AG09309 (cell line): ENCODE measurements at regions not wholly inside any gene's neighbourhood (a gene's known extent, or its start where the extent isn't known, plus 50 kb on each side); places are given as distances from the start of the nearest gene placed in this dataset.

Experiments
- DNase-seq: peaks from one replicate; pipeline ENCODE4 v3.0.0-alpha.2; 2010; ENCODE audit warnings: low read depth
- H3K4me3 ChIP-seq: 2 replicates; pipeline ENCODE4 v1.5.1; 2011; ENCODE audit warnings: mild to moderate bottlenecking, low read depth, low read length, moderate library complexity; ENCODE audit not compliant: control insufficient read depth
- TF ChIP-seq, protein P1 (sequence below): IDR thresholded peaks from 2 replicates; pipeline ENCODE4 v1.5.1; 2011; ENCODE audit warnings: mild to moderate bottlenecking, low read depth, low read length, inconsistent platforms; ENCODE audit not compliant: insufficient read depth, control insufficient read depth; ENCODE audit errors: missing control alignments

DNA sequence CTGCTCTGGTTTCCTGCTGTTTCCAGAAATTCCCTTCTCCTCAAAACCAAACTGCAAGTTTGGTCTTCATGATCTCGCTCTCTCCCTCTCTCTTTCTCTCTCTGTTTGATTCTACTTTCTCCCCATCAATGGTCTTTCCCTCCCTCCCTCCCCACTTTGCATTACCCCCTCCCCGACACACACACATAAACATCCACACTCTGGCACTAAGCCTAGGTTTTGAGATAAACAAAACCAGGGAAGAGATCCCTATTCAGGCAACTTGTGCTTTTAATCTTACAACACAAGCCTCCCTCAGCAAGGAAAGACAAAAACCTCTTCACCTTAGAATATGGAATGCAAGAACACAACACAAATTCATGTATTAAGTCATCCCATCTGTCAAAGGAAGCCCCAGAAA, 73.5 kb upstream of the PTPRT start:
- no peak for DNase-seq
- H3K4me3 ChIP-seq = no peak overlapping the region
- TF ChIP-seq, protein P1, sequence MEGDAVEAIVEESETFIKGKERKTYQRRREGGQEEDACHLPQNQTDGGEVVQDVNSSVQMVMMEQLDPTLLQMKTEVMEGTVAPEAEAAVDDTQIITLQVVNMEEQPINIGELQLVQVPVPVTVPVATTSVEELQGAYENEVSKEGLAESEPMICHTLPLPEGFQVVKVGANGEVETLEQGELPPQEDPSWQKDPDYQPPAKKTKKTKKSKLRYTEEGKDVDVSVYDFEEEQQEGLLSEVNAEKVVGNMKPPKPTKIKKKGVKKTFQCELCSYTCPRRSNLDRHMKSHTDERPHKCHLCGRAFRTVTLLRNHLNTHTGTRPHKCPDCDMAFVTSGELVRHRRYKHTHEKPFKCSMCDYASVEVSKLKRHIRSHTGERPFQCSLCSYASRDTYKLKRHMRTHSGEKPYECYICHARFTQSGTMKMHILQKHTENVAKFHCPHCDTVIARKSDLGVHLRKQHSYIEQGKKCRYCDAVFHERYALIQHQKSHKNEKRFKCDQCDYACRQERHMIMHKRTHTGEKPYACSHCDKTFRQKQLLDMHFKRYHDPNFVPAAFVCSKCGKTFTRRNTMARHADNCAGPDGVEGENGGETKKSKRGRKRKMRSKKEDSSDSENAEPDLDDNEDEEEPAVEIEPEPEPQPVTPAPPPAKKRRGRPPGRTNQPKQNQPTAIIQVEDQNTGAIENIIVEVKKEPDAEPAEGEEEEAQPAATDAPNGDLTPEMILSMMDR = no peak

DNA sequence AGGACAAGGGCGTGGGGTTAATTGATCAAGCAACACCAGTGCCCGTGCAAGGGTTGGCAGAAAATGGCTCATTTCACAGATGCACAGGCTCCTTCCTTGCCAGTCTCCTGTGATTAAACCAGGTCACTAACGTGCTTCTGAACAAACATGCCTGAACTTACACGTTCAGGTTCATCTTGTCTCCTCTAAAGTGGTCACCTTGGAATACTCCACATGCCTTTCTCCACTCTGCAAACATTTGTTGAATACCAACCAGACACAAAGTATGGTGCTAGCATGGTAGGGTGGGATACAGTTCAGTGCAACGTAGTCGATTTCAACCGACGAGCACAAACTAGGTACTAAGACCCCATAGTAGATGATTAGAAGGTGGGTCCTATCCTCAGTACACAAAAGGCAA, 72.6 kb upstream of the PTPRT start:
- TF ChIP-seq, protein P1 = no peak
- no peak for DNase-seq
- no peak overlapping the region for H3K4me3 ChIP-seq

DNA sequence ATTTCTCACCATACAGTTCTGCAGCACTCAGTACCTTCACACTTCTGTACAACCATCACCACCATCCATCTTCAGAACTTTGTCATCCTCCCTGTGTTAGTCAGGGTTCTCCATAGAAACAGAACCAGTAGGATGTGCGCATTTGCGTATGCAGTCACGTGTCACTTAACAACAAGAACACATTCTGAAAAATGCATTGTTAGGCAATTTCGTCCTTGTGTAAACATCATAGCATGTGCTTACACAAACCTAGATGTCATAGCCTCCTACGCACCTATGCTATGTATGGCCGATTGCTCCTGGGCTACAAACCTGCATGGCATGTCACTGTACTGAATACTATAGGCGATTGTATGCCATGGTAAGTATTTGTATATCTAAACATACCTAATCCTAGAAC, 66.2 kb upstream of the PTPRT start:
- no peak for DNase-seq
- TF ChIP-seq, protein P1 = no peak
- H3K4me3 ChIP-seq = no peak overlapping the region

DNA sequence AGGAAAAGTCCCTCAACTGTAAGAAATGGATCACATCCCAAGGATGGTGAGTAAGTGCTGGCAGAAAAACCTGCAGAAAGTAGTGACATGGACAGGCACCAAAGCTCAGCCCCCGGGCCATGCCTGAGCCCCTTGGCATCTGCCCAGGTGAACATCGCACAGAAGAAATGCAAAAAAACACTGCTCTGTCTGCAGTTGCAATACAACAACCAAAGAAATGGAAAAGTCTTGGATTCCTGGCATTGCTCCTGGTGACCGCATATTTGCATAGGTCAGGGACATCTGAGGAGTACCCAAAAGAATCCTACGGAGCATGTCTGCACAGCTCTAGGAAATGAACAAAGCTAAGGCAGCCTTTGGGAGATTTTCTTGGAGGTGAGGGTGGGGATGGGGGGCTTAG, 63.1 kb upstream of the PTPRT start:
- DNase-seq = no peak
- no peak overlapping the region for H3K4me3 ChIP-seq
- TF ChIP-seq, protein P1 = no peak

- no peak for DNase-seq
- TF ChIP-seq, protein P1 = no peak
- no peak overlapping the region for H3K4me3 ChIP-seq
Measured at GRCh38 chr20:43248341-43248740, 58.6 kb upstream of the PTPRT start.

DNA sequence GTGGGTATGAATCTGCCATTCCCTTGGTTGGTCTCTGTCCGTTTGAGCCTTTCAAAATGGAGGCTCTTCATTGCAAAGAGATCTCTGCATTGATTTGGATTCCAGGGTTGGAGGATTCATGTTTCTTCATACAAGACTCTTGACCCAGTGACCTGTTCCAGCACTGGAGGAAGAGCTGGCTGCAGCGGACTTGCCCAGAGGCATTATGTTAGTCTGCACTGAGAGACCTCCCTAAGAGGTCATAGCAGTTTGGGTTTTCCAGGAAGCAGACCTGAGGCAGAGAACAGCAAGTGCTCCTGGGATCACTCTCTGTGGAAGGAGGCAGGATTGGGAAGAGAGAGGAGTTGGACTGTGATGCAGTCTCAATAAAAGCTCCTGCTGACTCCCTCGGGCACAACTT, 57.7 kb upstream of the PTPRT start:
- no peak for DNase-seq
- no peak overlapping the region for H3K4me3 ChIP-seq
- TF ChIP-seq, protein P1 = no peak

DNA sequence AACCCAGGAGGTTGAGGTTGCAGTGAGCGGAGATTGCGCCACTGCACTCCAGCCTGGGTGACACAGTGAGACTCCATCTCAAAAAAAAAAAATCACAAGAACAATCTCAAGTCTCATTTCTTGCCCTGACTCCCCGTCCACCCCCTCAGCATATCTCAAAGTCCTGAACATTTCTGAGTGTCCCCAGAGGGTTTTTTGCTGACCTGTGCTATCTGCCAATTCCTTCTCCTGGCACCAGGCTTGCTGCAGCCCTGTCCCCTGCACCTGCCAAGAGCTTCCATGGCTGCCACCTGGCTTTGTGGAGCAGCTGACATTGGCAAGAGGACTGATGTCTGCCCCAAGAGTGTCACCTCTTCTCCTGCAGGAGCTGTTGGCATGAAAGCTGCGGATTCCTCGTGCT, 54.9 kb upstream of the PTPRT start:
- no peak overlapping the region for H3K4me3 ChIP-seq
- TF ChIP-seq, protein P1 = no peak
- no peak for DNase-seq
